GM23248 (cell line): ENCODE measurements at regions not wholly inside any gene's neighbourhood (a gene's known extent, or its start where the extent isn't known, plus 50 kb on each side); places are given as distances from the start of the nearest gene placed in this dataset.

Experiments used
- EZH2 ChIP-seq: fragments of 200-600 bp; sonication (generic); IDR thresholded peaks from 2 replicates; pipeline ENCODE4 v1.6.1; 2018; ENCODE audit warnings: antibody characterized with exemption, mild to moderate bottlenecking; ENCODE audit not compliant: insufficient read depth, poor library complexity, severe bottlenecking
- EZH2phosphoT487 ChIP-seq: fragments of 200-600 bp; sonication (generic); IDR thresholded peaks from 2 replicates; pipeline ENCODE4 v1.6.1; 2018; ENCODE audit warnings: antibody characterized with exemption, moderate library complexity, mild to moderate bottlenecking, low read depth; ENCODE audit not compliant: insufficient read depth

DNA sequence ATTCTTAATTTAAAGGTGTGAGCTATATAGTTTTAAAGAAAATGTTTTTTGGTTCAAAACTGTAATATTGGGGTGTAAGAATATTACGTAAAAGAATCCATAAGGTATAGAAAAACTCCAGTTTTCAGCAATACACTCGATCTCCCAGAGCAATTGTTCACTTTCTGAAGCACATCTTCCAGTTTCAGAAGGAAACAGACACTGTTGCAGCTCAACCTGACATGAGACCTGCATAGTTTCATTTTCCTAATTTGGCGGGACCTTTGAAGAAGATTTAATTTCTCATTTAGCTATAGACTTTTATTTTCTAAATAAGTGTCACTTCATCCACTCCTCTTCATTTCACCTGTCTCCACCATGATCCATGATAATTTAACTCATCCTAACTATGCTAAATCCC is 281.5 kb downstream of the HTR1B start:
- no peak for TF ChIP-seq EZH2
- TF ChIP-seq EZH2phosphoT487: no peak
